A549 (cell line): ENCODE measurements at regions not wholly inside any gene's neighbourhood (a gene's known extent, or its start where the extent isn't known, plus 50 kb on each side); places are given as distances from the start of the nearest gene placed in this dataset.

Experiments
- ATAC-seq, 2 experiments: fragments of 200-7000 bp in 1 of 2; fragments of >200 bp in 1 of 2; cut with Nextera tagmentation in 1 of 2; cut with Tn5 transposase in 1 of 2; 3 replicates each; pipeline versions ENCODE4 v1.8.0 to v1.9.1; 2018 to 2020; ENCODE audit warnings: mild to moderate bottlenecking in 1 of 2, moderate library complexity in 1 of 2
- CTCF ChIA-PET: fragments of 300-600 bp; sonication (Branson Sonifier 250); formaldehyde crosslinking; extraction: SDS; loops from one replicate; lab custom pipeline; 2021; ENCODE audit warnings: antibody characterized with exemption, inconsistent platforms; lab: Yijun Ruan, JAX
- POLR2A ChIA-PET: fragments of 350-600 bp; formaldehyde crosslinking; extraction: SDS; loops from one replicate; lab custom pipeline; 2021; ENCODE audit warnings: antibody characterized with exemption, inconsistent platforms; lab: Yijun Ruan, JAX
- DNase-seq, 2 experiments: peaks; one replicate each; pipeline versions ENCODE4 v3.0.0 to v3.0.0-alpha.2; 2011 to 2016; ENCODE audit warnings: low read depth in 1 of 2, low spot score in 1 of 2
- FAIRE-seq: peaks from 2 replicates; lab custom pipeline; 2011; peaks lifted over from hg19 to GRCh38; lab: Jason Lieb, UNC
- H3K27ac ChIP-seq, 2 experiments: fragments of >200 bp; sonication (Bioruptor Twin); formaldehyde crosslinking; 3 replicates each; pipeline ENCODE4 v1.5.1; 2016 to 2017
- H3K4me1 ChIP-seq: fragments of >200 bp; sonication (Bioruptor Twin); formaldehyde crosslinking; 3 replicates; pipeline ENCODE4 v1.6.1; 2016
- H3K4me2 ChIP-seq: fragments of >200 bp; sonication (Bioruptor Twin); formaldehyde crosslinking; 3 replicates; pipeline ENCODE4 v1.6.1; 2016
- H3K4me3 ChIP-seq: fragments of >200 bp; sonication (Bioruptor Twin); formaldehyde crosslinking; 3 replicates; pipeline ENCODE4 v1.5.1; 2016
- H3K9me3 ChIP-seq: fragments of >200 bp; sonication (Bioruptor Twin); formaldehyde crosslinking; 3 replicates; pipeline ENCODE4 v1.6.1; 2016
- ATOH8 ChIP-seq: fragments of 250-450 bp; sonication (Bioruptor Pico); IDR thresholded peaks from 2 replicates; pipeline ENCODE4 v1.5.0; 2020; ENCODE audit warnings: low read depth, mild to moderate bottlenecking, moderate library complexity
- BCL3 ChIP-seq: fragments of >200 bp; sonication (Bioruptor Twin); formaldehyde crosslinking; IDR thresholded peaks from 3 replicates; pipeline ENCODE4 v1.6.1; 2016
- CHD4 ChIP-seq: fragments of 200-600 bp; sonication (generic); IDR thresholded peaks from 2 replicates; pipeline ENCODE4 v1.6.1; 2016; ENCODE audit warnings: antibody characterized with exemption, mild to moderate bottlenecking, borderline replicate concordance
- CTCF ChIP-seq: fragments of >200 bp; sonication (Bioruptor Twin); formaldehyde crosslinking; IDR thresholded peaks from 3 replicates; pipeline ENCODE4 v1.5.1; 2016
- ESRRA ChIP-seq: fragments of 150-350 bp; IDR thresholded peaks from 2 replicates; pipeline ENCODE4 v1.6.1; 2014; ENCODE audit warnings: mild to moderate bottlenecking, low read length, borderline replicate concordance
- FOSL2 ChIP-seq, 2 experiments: fragments of 450-650 bp in 1 of 2; fragments of >200 bp in 1 of 2; sonication (Bioruptor Twin) in 1 of 2; formaldehyde crosslinking; IDR thresholded peaks; 2 replicates each; pipeline versions ENCODE4 v1.5.0 to v1.6.1; 2016 to 2020; ENCODE audit warnings: mild to moderate bottlenecking in 1 of 2, moderate library complexity in 1 of 2
- GATA3 ChIP-seq: IDR thresholded peaks from 2 replicates; pipeline ENCODE4 v1.6.1; 2012; ENCODE audit warnings: borderline replicate concordance
- HOXA7 ChIP-seq: fragments of 250-450 bp; sonication (Bioruptor Pico); IDR thresholded peaks from 2 replicates; pipeline ENCODE4 v1.5.0; 2020; ENCODE audit warnings: mild to moderate bottlenecking, moderate library complexity
- HOXB13 ChIP-seq: fragments of 250-450 bp; sonication (Bioruptor Pico); IDR thresholded peaks from 2 replicates; pipeline ENCODE4 v1.5.0; 2020; ENCODE audit warnings: low read depth, mild to moderate bottlenecking, moderate library complexity
- JUN ChIP-seq, 2 experiments: fragments of >200 bp; sonication (Bioruptor Twin); formaldehyde crosslinking; IDR thresholded peaks; 2 replicates in 1 of 2; 3 replicates in 1 of 2; pipeline ENCODE4 v1.6.1; 2016 to 2017
- MAFK ChIP-seq: fragments of 450-650 bp; IDR thresholded peaks from 2 replicates; pipeline ENCODE4 v1.6.1; 2014; ENCODE audit not compliant: partially characterized antibody
- MAZ ChIP-seq: fragments of 150-350 bp; IDR thresholded peaks from 2 replicates; pipeline ENCODE4 v1.6.1; 2014; ENCODE audit warnings: antibody characterized with exemption, low read depth, low read length, borderline replicate concordance
- MYC ChIP-seq: IDR thresholded peaks from 2 replicates; pipeline ENCODE4 v1.6.1; 2012; ENCODE audit warnings: mild to moderate bottlenecking, inconsistent platforms, low read length, improper control_type of control experiment, borderline replicate concordance
- NFE2L2 ChIP-seq: fragments of 150-350 bp; conservative IDR thresholded peaks from 2 replicates; pipeline ENCODE4 v1.6.1; 2014; ENCODE audit warnings: low read length
- NPAS2 ChIP-seq: fragments of 250-450 bp; sonication (Bioruptor Pico); IDR thresholded peaks from 2 replicates; pipeline ENCODE4 v1.8.0; 2022; ENCODE audit warnings: mild to moderate bottlenecking, moderate library complexity, borderline replicate concordance
- PBX3 ChIP-seq: IDR thresholded peaks from 2 replicates; pipeline ENCODE4 v1.6.1; 2012
- POLR2AphosphoS2 ChIP-seq: conservative IDR thresholded peaks from 2 replicates; pipeline ENCODE4 v1.6.1; 2012; ENCODE audit warnings: low read length, improper control_type of control experiment, inconsistent platforms
- RARB ChIP-seq: fragments of 250-450 bp; sonication (Bioruptor Pico); IDR thresholded peaks from 2 replicates; pipeline ENCODE4 v1.8.0; 2021; ENCODE audit warnings: mild to moderate bottlenecking, moderate library complexity
- RFX5 ChIP-seq: fragments of 450-650 bp; IDR thresholded peaks from 2 replicates; pipeline ENCODE4 v1.7.1; 2014; ENCODE audit warnings: antibody characterized with exemption, mild to moderate bottlenecking, moderate library complexity
- ZC3H11A ChIP-seq: fragments of 450-650 bp; IDR thresholded peaks from 2 replicates; pipeline ENCODE4 v1.6.1; 2014; ENCODE audit warnings: antibody characterized with exemption, mild to moderate bottlenecking
- ZNF302 ChIP-seq: fragments of 250-450 bp; sonication (Bioruptor Pico); IDR thresholded peaks from 2 replicates; pipeline ENCODE4 v1.9.0; 2021; ENCODE audit warnings: inconsistent platforms, mild to moderate bottlenecking, moderate library complexity
- WGBS: methylation state at CpG from one replicate; pipeline ENCODE4 v1.1.6; 2017; ENCODE audit errors: missing lambda C conversion rate; 5-methylcytosine and 5-hydroxymethylcytosine counted together

GRCh38 chr1:232405781-232406180 lies 224.2 kb downstream of the SIPA1L2 start (continued):
- TF ChIP-seq NFE2L2 (no peak), PBX3 (no peak)

- no peak overlapping the region for H3K4me3 ChIP-seq
- TF ChIP-seq ATOH8 (CRISPR knock-in tag) (no peak), JUN (IDR thresholded peaks at IDR 0.05) (no peak), GATA3 (no peak), NPAS2 (CRISPR knock-in tag) (no peak), MAFK (no peak), HOXB13 (no peak), HOXA7 (CRISPR knock-in tag) (no peak), RARB (no peak), CHD4 (no peak), BCL3 (no peak), ESRRA (no peak), ZNF302 (no peak), RFX5 (no peak), MYC (no peak), ZC3H11A (no peak), CTCF (no peak), FOSL2 (IDR thresholded peaks at IDR 0.05) (no peak), FOSL2 (CRISPR knock-in tag; IDR thresholded peaks at IDR 0.05) (no peak), MAZ (no peak), NFE2L2 (no peak), POLR2AphosphoS2 (no peak)
- POLR2A ChIA-PET, result no interaction called here
- 54% methylated on average over 3 of the region's 3 CpGs for WGBS
- no peak overlapping the region for H3K27ac ChIP-seq
- no peak for ATAC-seq
- no peaks in the 10 kb centered on the region for H3K4me1 ChIP-seq
- H3K4me2 ChIP-seq, result no peak overlapping the region
- H3K9me3 ChIP-seq, result peaks cover 6% of the 10 kb centered on the region; the same call in 2 of the 3 replicates
- DNase-seq, result no peak
- CTCF ChIA-PET, result no interaction called here
- FAIRE-seq, result no peak
Measured at GRCh38 chr1:232404981-232405731, 224.8 kb downstream of the SIPA1L2 start.
